ENCODE measurements at regions not wholly inside any gene's neighbourhood (a gene's known extent, or its start where the extent isn't known, plus 50 kb on each side); places are given as distances from the start of the nearest gene placed in this dataset.

GRCh38 chrX:117215683-117216082 lies 752.9 kb upstream of the CT83 start:
- DNase-seq, result no peak
- Histone ChIP-seq H3K27me3 (no peaks in the 10 kb centered on the region), H3K27ac (no peak overlapping the region), H3K4me1 (no peaks in the 10 kb centered on the region), H3K4me3 (no peak overlapping the region), H3K9me3 (no peaks in the 10 kb centered on the region), H3K36me3 (no peaks in the 10 kb centered on the region)
- TF ChIP-seq POLR2A (IDR thresholded peaks at IDR 0.05) (no peak), EP300 (IDR thresholded peaks at IDR 0.05) (no peak), CTCF (IDR thresholded peaks at IDR 0.05) (no peak), POLR2AphosphoS5 (IDR thresholded peaks at IDR 0.05) (no peak)
- 89 to 97% methylated on average over 1 of the region's 1 CpG for WGBS, 2 donors
- intact Hi-C loops (cut with DNase I), result no loop called here

- no peaks in the 10 kb centered on the region for H3K27me3 ChIP-seq
Measured at GRCh38 chrX:117196481-117196880, 733.7 kb upstream of the CT83 start.

GRCh38 chrX:117147249-117147648 lies 684.5 kb upstream of the CT83 start:
- H3K9me3 ChIP-seq, result no peaks in the 10 kb centered on the region
- H3K36me3 ChIP-seq, result no peaks in the 10 kb centered on the region
- H3K27ac ChIP-seq, result no peak overlapping the region
- no peak overlapping the region for H3K4me3 ChIP-seq
- no peaks in the 10 kb centered on the region for H3K27me3 ChIP-seq
- no peak for DNase-seq
- no peak for TF ChIP-seq EP300 (IDR thresholded peaks at IDR 0.05)
- no peak for TF ChIP-seq POLR2AphosphoS5 (IDR thresholded peaks at IDR 0.05)
- no peak for TF ChIP-seq POLR2A (IDR thresholded peaks at IDR 0.05)
- TF ChIP-seq CTCF (IDR thresholded peaks at IDR 0.05), result no peak
- intact Hi-C loops (cut with DNase I), result no loop called here
- H3K4me1 ChIP-seq, result no peaks in the 10 kb centered on the region

More at GRCh38 chrX:117196481-117196880, 733.7 kb upstream of the CT83 start:
- 39 to 45% methylated on average over 3 of the region's 3 CpGs for WGBS, 2 donors
- no peak for DNase-seq
- Histone ChIP-seq H3K4me1 (no peaks in the 10 kb centered on the region), H3K9me3 (no peaks in the 10 kb centered on the region), H3K27ac (no peak overlapping the region), H3K4me3 (no peak overlapping the region), H3K36me3 (no peaks in the 10 kb centered on the region)
- TF ChIP-seq POLR2A (IDR thresholded peaks at IDR 0.05) (no peak), CTCF (IDR thresholded peaks at IDR 0.05) (no peak), EP300 (IDR thresholded peaks at IDR 0.05) (no peak), POLR2AphosphoS5 (IDR thresholded peaks at IDR 0.05) (no peak)
- intact Hi-C loops (cut with DNase I), result no loop called here

- H3K36me3 ChIP-seq, result no peaks in the 10 kb centered on the region
- H3K27me3 ChIP-seq, result no peaks in the 10 kb centered on the region
- H3K4me3 ChIP-seq, result no peak overlapping the region
- intact Hi-C loops (cut with DNase I), result no loop called here
- no peak for DNase-seq
- WGBS, 2 donors, result 60 to 76% methylated on average over 2 of the region's 2 CpGs
- H3K4me1 ChIP-seq, result no peaks in the 10 kb centered on the region
- no peaks in the 10 kb centered on the region for H3K9me3 ChIP-seq
- no peak for TF ChIP-seq CTCF (IDR thresholded peaks at IDR 0.05)
- no peak for TF ChIP-seq EP300 (IDR thresholded peaks at IDR 0.05)
- no peak for TF ChIP-seq POLR2A (IDR thresholded peaks at IDR 0.05)
- no peak for TF ChIP-seq POLR2AphosphoS5 (IDR thresholded peaks at IDR 0.05)
- no peak overlapping the region for H3K27ac ChIP-seq
Measured at GRCh38 chrX:117138070-117138469, 675.3 kb upstream of the CT83 start.

- no peak overlapping the region for H3K4me3 ChIP-seq
- DNase-seq, result no peak
- intact Hi-C loops (cut with DNase I), result no loop called here
- no peaks in the 10 kb centered on the region for H3K36me3 ChIP-seq
- 63 to 75% methylated on average over 2 of the region's 2 CpGs for WGBS, 2 donors
- H3K27ac ChIP-seq, result no peak overlapping the region
- TF ChIP-seq POLR2A (IDR thresholded peaks at IDR 0.05) (no peak), CTCF (IDR thresholded peaks at IDR 0.05) (no peak), EP300 (IDR thresholded peaks at IDR 0.05) (no peak), POLR2AphosphoS5 (IDR thresholded peaks at IDR 0.05) (no peak)
- no peaks in the 10 kb centered on the region for H3K27me3 ChIP-seq
- H3K9me3 ChIP-seq, result no peaks in the 10 kb centered on the region
- no peaks in the 10 kb centered on the region for H3K4me1 ChIP-seq
Measured at GRCh38 chrX:117134983-117135382, 672.2 kb upstream of the CT83 start.
